PC-9 (cell line): ENCODE measurements at regions not wholly inside any gene's neighbourhood (a gene's known extent, or its start where the extent isn't known, plus 50 kb on each side); places are given as distances from the start of the nearest gene placed in this dataset.

ENCODE experiments used
- BruUV-seq: library from RNA; stranded (reverse); fragments of 400-500 nt; replicated peaks from 2 replicates; lab custom pipeline; 2021; lab: Mats Ljungman, UMichigan
- CTCF ChIA-PET: fragments of 300-600 bp; sonication (Branson Sonifier 250); formaldehyde crosslinking; loops from one replicate; lab custom pipeline; 2022; ENCODE audit warnings: antibody characterized with exemption; lab: Charles Lee
- POLR2A ChIA-PET: fragments of 300-600 bp; sonication (Branson Sonifier 250); formaldehyde crosslinking; loops from one replicate; lab custom pipeline; 2022; ENCODE audit warnings: antibody characterized with exemption; ENCODE audit not compliant: unreplicated experiment; lab: Charles Lee
- DNase-seq, 2 experiments: peaks; one replicate each; pipeline versions ENCODE4 v3.0.0 to v3.0.0-alpha.2; 2015 to 2022; ENCODE audit warnings: mixed read lengths in 1 of 2
- H2AFZ ChIP-seq: fragments of 200-600 bp; sonication (generic); 2 replicates; pipeline ENCODE4 v1.8.1; 2017; ENCODE audit warnings: antibody characterized with exemption
- H3F3A ChIP-seq: fragments of 200-600 bp; sonication (generic); 2 replicates; pipeline ENCODE4 v1.8.1; 2017; ENCODE audit warnings: antibody characterized with exemption, mild to moderate bottlenecking, low read depth; ENCODE audit not compliant: insufficient read depth
- H3K27ac ChIP-seq: fragments of 200-600 bp; sonication (generic); 2 replicates; pipeline ENCODE4 v1.6.1; 2016; ENCODE audit warnings: mixed run types
- H3K27me3 ChIP-seq: fragments of 200-600 bp; sonication (generic); 2 replicates; pipeline ENCODE4 v1.6.1; 2016; ENCODE audit warnings: low read depth, mixed run types; ENCODE audit not compliant: insufficient read depth
- H3K36me3 ChIP-seq: fragments of 200-600 bp; sonication (generic); 2 replicates; pipeline ENCODE4 v1.6.1; 2016; ENCODE audit warnings: low read depth, mixed run types
- H3K4me1 ChIP-seq: fragments of 200-600 bp; sonication (generic); replicated peaks from 2 replicates; pipeline ENCODE4 v1.6.1; 2016; ENCODE audit warnings: mixed run types; ENCODE audit not compliant: insufficient read depth
- H3K4me2 ChIP-seq: fragments of 200-600 bp; sonication (generic); 2 replicates; pipeline ENCODE4 v1.6.1; 2017; ENCODE audit warnings: mixed run types
- H3K4me3 ChIP-seq: fragments of 200-600 bp; sonication (generic); 2 replicates; pipeline ENCODE4 v1.6.1; 2016; ENCODE audit warnings: mixed run types
- H3K79me2 ChIP-seq: fragments of 200-600 bp; sonication (generic); 2 replicates; pipeline ENCODE4 v1.6.1; 2017; ENCODE audit warnings: low read depth, mixed run types
- H3K9me2 ChIP-seq: fragments of 200-600 bp; sonication (generic); 2 replicates; pipeline ENCODE4 v1.8.1; 2017; ENCODE audit warnings: mild to moderate bottlenecking; ENCODE audit not compliant: insufficient read depth
- H3K9me3 ChIP-seq: fragments of 200-600 bp; sonication (generic); 2 replicates; pipeline ENCODE4 v1.8.1; 2016; ENCODE audit warnings: low read depth; ENCODE audit not compliant: insufficient read depth
- H4K20me1 ChIP-seq: fragments of 200-600 bp; sonication (generic); 2 replicates; pipeline ENCODE4 v1.8.1; 2017; ENCODE audit not compliant: insufficient read depth
- EZH2 ChIP-seq: fragments of 200-600 bp; sonication (generic); IDR thresholded peaks from 2 replicates; pipeline ENCODE4 v1.8.0; 2017; ENCODE audit warnings: antibody characterized with exemption, low read depth
- intact Hi-C: fragments of 100-400 bp; cut with micrococcal nuclease; formaldehyde crosslinking; loops from one replicate; pipeline ENCODE4 v1.10.0; 2022; ENCODE audit not compliant: unreplicated experiment
- TF ChIP-seq, protein P1 (sequence below): fragments of 200-600 bp; sonication (generic); conservative IDR thresholded peaks from 2 replicates; pipeline ENCODE4 v1.6.1; 2017; ENCODE audit warnings: mixed run types, antibody characterized with exemption, mild to moderate bottlenecking, moderate library complexity

DNA sequence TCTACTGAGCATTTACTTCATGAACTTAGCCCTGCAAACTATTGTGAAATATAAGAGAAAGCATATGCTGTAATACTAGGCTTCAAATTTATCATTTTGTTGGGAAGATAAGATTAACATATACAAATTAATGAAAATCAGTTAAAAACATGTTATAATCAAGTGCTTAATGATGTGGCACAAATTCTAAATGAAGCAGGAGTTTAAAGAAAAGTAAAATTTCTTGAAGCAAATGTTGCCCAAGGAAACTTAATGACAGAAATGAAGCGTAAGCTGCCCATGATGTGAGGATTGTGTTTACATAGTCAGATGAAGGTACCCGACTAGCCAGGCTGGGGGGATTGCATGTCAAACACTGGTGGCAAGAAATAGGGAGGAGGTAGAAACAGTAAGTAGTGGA lies 103.1 kb upstream of the GAP43 start:
- Histone ChIP-seq H4K20me1 (no peaks in the 10 kb centered on the region), H3K36me3 (no peaks in the 10 kb centered on the region), H3K4me3 (no peak overlapping the region), H3K9me3 (no peaks in the 10 kb centered on the region), H2AFZ (no peak overlapping the region), H3K27me3 (no peaks in the 10 kb centered on the region), H3K9me2 (no peaks in the 10 kb centered on the region), H3K79me2 (no peaks in the 10 kb centered on the region), H3F3A (no peaks in the 10 kb centered on the region), H3K27ac (no peak overlapping the region), H3K4me2 (no peak overlapping the region), H3K4me1 (no peaks in the 10 kb centered on the region)
- no peak for TF ChIP-seq EZH2
- TF ChIP-seq, protein P1, sequence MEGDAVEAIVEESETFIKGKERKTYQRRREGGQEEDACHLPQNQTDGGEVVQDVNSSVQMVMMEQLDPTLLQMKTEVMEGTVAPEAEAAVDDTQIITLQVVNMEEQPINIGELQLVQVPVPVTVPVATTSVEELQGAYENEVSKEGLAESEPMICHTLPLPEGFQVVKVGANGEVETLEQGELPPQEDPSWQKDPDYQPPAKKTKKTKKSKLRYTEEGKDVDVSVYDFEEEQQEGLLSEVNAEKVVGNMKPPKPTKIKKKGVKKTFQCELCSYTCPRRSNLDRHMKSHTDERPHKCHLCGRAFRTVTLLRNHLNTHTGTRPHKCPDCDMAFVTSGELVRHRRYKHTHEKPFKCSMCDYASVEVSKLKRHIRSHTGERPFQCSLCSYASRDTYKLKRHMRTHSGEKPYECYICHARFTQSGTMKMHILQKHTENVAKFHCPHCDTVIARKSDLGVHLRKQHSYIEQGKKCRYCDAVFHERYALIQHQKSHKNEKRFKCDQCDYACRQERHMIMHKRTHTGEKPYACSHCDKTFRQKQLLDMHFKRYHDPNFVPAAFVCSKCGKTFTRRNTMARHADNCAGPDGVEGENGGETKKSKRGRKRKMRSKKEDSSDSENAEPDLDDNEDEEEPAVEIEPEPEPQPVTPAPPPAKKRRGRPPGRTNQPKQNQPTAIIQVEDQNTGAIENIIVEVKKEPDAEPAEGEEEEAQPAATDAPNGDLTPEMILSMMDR = no peak
- intact Hi-C loops = no loop called here
- no peak for DNase-seq
- ChIA-PET POLR2A (interaction anchor here (0.7 kb wide), 1 partner anchor 156 kb away, joined by 3 read pairs; no protein-coding TSS in a partner anchor), CTCF (no interaction called here)
- no TSS peak for BruUV-seq

DNA sequence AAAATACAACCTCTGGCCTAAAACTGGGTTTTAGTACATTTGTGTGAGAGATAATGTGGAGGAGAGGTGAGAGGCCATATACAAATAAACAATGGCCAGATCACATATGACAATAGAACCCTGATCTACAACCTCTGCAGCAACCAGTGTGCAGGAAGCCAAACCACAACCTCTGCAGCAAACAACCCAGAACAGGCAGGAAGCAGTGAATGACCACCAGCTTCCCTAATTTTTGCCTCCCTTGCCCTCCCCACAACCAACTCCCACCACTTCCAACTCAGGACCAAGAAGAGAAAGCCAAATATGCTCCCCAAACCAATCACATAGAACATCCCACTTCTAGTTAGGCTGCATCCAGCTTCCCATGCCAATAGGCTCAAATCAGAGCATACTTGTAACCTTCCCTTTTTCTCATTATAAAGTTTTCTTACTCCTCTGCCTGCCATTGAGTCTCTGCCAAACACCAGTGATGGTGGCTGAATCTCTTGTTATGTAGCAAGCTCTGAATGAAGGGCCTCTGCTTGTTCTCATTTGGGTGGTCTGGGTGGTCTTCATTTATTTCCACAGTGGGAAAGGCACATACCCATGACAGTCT lies 102.6 kb upstream of the GAP43 start:
- intact Hi-C loops = no loop called here
- Histone ChIP-seq H3K4me3 (no peak overlapping the region), H4K20me1 (no peaks in the 10 kb centered on the region), H3K9me3 (no peaks in the 10 kb centered on the region), H3K36me3 (no peaks in the 10 kb centered on the region), H3K4me1 (no peaks in the 10 kb centered on the region), H3K9me2 (no peaks in the 10 kb centered on the region), H2AFZ (no peak overlapping the region), H3K79me2 (no peaks in the 10 kb centered on the region), H3F3A (no peaks in the 10 kb centered on the region), H3K27ac (no peak overlapping the region), H3K4me2 (no peak overlapping the region), H3K27me3 (no peaks in the 10 kb centered on the region)
- CTCF ChIA-PET = no interaction called here
- POLR2A ChIA-PET = interaction anchor here (0.7 kb wide), 1 partner anchor 156 kb away, joined by 3 read pairs; no protein-coding TSS in a partner anchor
- TF ChIP-seq EZH2 = no peak
- TF ChIP-seq, protein P1 = no peak
- BruUV-seq = no TSS peak
- DNase-seq = no peak

DNA sequence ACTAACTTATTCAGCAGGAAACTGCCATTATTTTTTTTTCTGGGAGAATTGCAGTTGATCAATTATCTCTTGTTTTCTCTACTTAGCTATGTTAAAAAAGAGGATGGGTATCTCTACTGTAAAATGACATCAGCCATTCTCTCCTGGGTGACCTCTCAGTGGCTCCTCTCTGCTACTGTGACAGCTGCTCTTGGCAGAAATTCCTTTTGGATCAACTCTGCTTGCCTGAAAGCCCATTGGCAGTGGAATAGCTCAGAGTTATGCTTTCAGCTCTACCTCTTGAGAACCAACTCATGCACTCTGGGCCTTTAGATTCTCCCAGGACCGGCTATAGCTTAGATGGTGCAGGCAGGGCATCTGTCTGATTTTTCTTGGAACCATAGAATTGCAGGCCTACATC lies 99.9 kb upstream of the GAP43 start:
- Histone ChIP-seq H2AFZ (no peak overlapping the region), H4K20me1 (no peaks in the 10 kb centered on the region), H3K27ac (no peak overlapping the region), H3K79me2 (no peaks in the 10 kb centered on the region), H3K4me2 (no peak overlapping the region), H3K4me1 (no peaks in the 10 kb centered on the region), H3K9me2 (no peaks in the 10 kb centered on the region), H3F3A (no peaks in the 10 kb centered on the region), H3K27me3 (no peaks in the 10 kb centered on the region), H3K36me3 (no peaks in the 10 kb centered on the region), H3K9me3 (no peaks in the 10 kb centered on the region), H3K4me3 (no peak overlapping the region)
- BruUV-seq = no TSS peak
- CTCF ChIA-PET = no interaction called here
- intact Hi-C loops = no loop called here
- no peak for DNase-seq
- POLR2A ChIA-PET = interaction anchor here (0.5 kb wide), 1 partner anchor 1680 kb away, joined by 3 read pairs; no protein-coding TSS in a partner anchor
- no peak for TF ChIP-seq EZH2
- TF ChIP-seq, protein P1 = no peak
